ENCODE measurements at regions not wholly inside any gene's neighbourhood (a gene's known extent, or its start where the extent isn't known, plus 50 kb on each side); places are given as distances from the start of the nearest gene placed in this dataset.

- H3F3A ChIP-seq (replicated peaks; ENCODE audit: insufficient read depth) = no peaks in the 10 kb centered on the region
- H3K27ac ChIP-seq (ENCODE audit: low read depth in 2 of 2, low read length in 1 of 2) = no peak overlapping the region
- no peak overlapping the region for H3K9ac ChIP-seq
- H3K9me2 ChIP-seq = no peaks in the 10 kb centered on the region
- CTCF ChIA-PET = no interaction called here
- H3K4me1 ChIP-seq (ENCODE audit: control insufficient read depth in 1 of 2, insufficient read depth in 2 of 2, low read depth in 1 of 2, low read length in 1 of 2) = no peaks in the 10 kb centered on the region
- DNase-seq = no peak
- no peak overlapping the region for H3K4me3 ChIP-seq (ENCODE audit: low read depth in 2 of 2, low read length in 1 of 2)
- no peaks in the 10 kb centered on the region for H3K27me3 ChIP-seq (ENCODE audit: insufficient read depth)
- no peaks in the 10 kb centered on the region for H3K9me3 ChIP-seq
- POLR2A ChIA-PET = no interaction called here
- H2AFZ ChIP-seq (ENCODE audit: low read depth) = no peak overlapping the region
- no peaks in the 10 kb centered on the region for H4K20me1 ChIP-seq (ENCODE audit: insufficient read depth)
- no peaks in the 10 kb centered on the region for H3K79me2 ChIP-seq (ENCODE audit: insufficient read depth)
- TF ChIP-seq NRF1 (IDR thresholded peaks at IDR 0.05; ENCODE audit: low read depth, low read length) (no peak), RXRA (IDR thresholded peaks at IDR 0.05; ENCODE audit: borderline replicate concordance, low read depth) (no peak), EZH2phosphoT487 (IDR thresholded peaks at IDR 0.05; ENCODE audit: borderline replicate concordance, low read depth) (no peak), RAD21 (IDR thresholded peaks at IDR 0.05; ENCODE audit: low read length) (no peak), NFIC (IDR thresholded peaks at IDR 0.05; ENCODE audit: borderline replicate concordance) (no peak), ELF1 (IDR thresholded peaks at IDR 0.05) (no peak), FOXJ3 (CRISPR knock-in tag; IDR thresholded peaks at IDR 0.05) (no peak)
- TF ChIP-seq, protein P1, sequence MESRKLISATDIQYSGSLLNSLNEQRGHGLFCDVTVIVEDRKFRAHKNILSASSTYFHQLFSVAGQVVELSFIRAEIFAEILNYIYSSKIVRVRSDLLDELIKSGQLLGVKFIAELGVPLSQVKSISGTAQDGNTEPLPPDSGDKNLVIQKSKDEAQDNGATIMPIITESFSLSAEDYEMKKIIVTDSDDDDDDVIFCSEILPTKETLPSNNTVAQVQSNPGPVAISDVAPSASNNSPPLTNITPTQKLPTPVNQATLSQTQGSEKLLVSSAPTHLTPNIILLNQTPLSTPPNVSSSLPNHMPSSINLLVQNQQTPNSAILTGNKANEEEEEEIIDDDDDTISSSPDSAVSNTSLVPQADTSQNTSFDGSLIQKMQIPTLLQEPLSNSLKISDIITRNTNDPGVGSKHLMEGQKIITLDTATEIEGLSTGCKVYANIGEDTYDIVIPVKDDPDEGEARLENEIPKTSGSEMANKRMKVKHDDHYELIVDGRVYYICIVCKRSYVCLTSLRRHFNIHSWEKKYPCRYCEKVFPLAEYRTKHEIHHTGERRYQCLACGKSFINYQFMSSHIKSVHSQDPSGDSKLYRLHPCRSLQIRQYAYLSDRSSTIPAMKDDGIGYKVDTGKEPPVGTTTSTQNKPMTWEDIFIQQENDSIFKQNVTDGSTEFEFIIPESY (IDR thresholded peaks at IDR 0.05; ENCODE audit: borderline replicate concordance, low read depth) = no peak
- no peak overlapping the region for H3K4me2 ChIP-seq
- H3K36me3 ChIP-seq (replicated peaks in 1 of 2; ENCODE audit: control insufficient read depth in 1 of 2, insufficient read depth in 2 of 2, low read length in 1 of 2) = no peaks in the 10 kb centered on the region
These were observed 204.1 kb upstream of the SUCLG2 start for GRCh38 chr3:67858492-67858891.

GRCh38 chr3:67856718-67857117, 202.3 kb upstream of the SUCLG2 start:
- no peak overlapping the region for H3K27ac ChIP-seq (ENCODE audit: low read depth in 2 of 2, low read length in 1 of 2)
- H3K9ac ChIP-seq = no peak overlapping the region
- WGBS (ENCODE audit: low lambda C conversion rate) = 56% methylated on average over 7 of the region's 7 CpGs
- no peaks in the 10 kb centered on the region for H3K27me3 ChIP-seq (ENCODE audit: insufficient read depth)
- no peaks in the 10 kb centered on the region for H4K20me1 ChIP-seq (ENCODE audit: insufficient read depth)
- POLR2A ChIA-PET = no interaction called here
- no peaks in the 10 kb centered on the region for H3K36me3 ChIP-seq (replicated peaks in 1 of 2; ENCODE audit: control insufficient read depth in 1 of 2, insufficient read depth in 2 of 2, low read length in 1 of 2)
- H3K4me1 ChIP-seq (ENCODE audit: control insufficient read depth in 1 of 2, insufficient read depth in 2 of 2, low read depth in 1 of 2, low read length in 1 of 2) = no peaks in the 10 kb centered on the region
- H2AFZ ChIP-seq (ENCODE audit: low read depth) = no peak overlapping the region
- no peaks in the 10 kb centered on the region for H3K79me2 ChIP-seq (ENCODE audit: insufficient read depth)
- no peaks in the 10 kb centered on the region for H3K9me2 ChIP-seq
- no peak overlapping the region for H3K4me2 ChIP-seq
- no peak for DNase-seq
- no peaks in the 10 kb centered on the region for H3K9me3 ChIP-seq
- H3K4me3 ChIP-seq (ENCODE audit: low read depth in 2 of 2, low read length in 1 of 2) = no peak overlapping the region
- TF ChIP-seq, protein P2, sequence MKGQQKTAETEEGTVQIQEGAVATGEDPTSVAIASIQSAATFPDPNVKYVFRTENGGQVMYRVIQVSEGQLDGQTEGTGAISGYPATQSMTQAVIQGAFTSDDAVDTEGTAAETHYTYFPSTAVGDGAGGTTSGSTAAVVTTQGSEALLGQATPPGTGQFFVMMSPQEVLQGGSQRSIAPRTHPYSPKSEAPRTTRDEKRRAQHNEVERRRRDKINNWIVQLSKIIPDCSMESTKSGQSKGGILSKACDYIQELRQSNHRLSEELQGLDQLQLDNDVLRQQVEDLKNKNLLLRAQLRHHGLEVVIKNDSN (IDR thresholded peaks at IDR 0.05; ENCODE audit: borderline replicate concordance, low read depth) = no peak
- no peak for TF ChIP-seq YY1 (IDR thresholded peaks at IDR 0.05; ENCODE audit: low read depth)
- no peak for TF ChIP-seq RAD21 (IDR thresholded peaks at IDR 0.05; ENCODE audit: low read length)
- TF ChIP-seq FOXJ3 (CRISPR knock-in tag; IDR thresholded peaks at IDR 0.05) = no peak
- no peak for TF ChIP-seq USF2 (IDR thresholded peaks at IDR 0.05; ENCODE audit: borderline replicate concordance, low read depth, low read length)
- TF ChIP-seq EP300 (IDR thresholded peaks at IDR 0.05; ENCODE audit: borderline replicate concordance in 1 of 2, low read depth in 1 of 2, low read length in 1 of 2) = no peak
- TF ChIP-seq MXI1 (IDR thresholded peaks at IDR 0.05; ENCODE audit: low read depth, low read length) = no peak
- TF ChIP-seq RFX5 (IDR thresholded peaks at IDR 0.05; ENCODE audit: low read length) = no peak
- no peak for TF ChIP-seq RCOR1 (IDR thresholded peaks at IDR 0.05; ENCODE audit: low read length)
- TF ChIP-seq FOXM1 (IDR thresholded peaks at IDR 0.05; ENCODE audit: low read depth) = no peak
- no peak for TF ChIP-seq RXRA (IDR thresholded peaks at IDR 0.05; ENCODE audit: borderline replicate concordance, low read depth)
- TF ChIP-seq, protein P1 (IDR thresholded peaks at IDR 0.05; ENCODE audit: borderline replicate concordance, low read depth) = no peak
- TF ChIP-seq JUND (IDR thresholded peaks at IDR 0.05) = no peak
- no peaks in the 10 kb centered on the region for H3F3A ChIP-seq (replicated peaks; ENCODE audit: insufficient read depth)
- CTCF ChIA-PET = interaction anchor here (1.7 kb wide), 1 partner anchor 48 kb away, joined by 3 read pairs; no protein-coding TSS in a partner anchor
